Astrocyte (in vitro differentiated cells and primary cell): ENCODE measurements at regions not wholly inside any gene's neighbourhood (a gene's known extent, or its start where the extent isn't known, plus 50 kb on each side); places are given as distances from the start of the nearest gene placed in this dataset.
"Not testable (repeated sequence)": the region's sequence is repeated elsewhere in the genome, so short reads cannot be mapped to it uniquely, and the experiment has no call there.

ENCODE experiments used
- DNase-seq: peaks from one replicate; pipeline ENCODE4 v3.0.0-alpha.2; 2010; ENCODE audit warnings: low read depth
- FAIRE-seq: peaks from 2 replicates; lab custom pipeline; 2011; peaks lifted over from hg19 to GRCh38; lab: Jason Lieb, UNC
- H2AFZ ChIP-seq: 2 replicates; pipeline ENCODE4 v1.6.0; 2012; ENCODE audit warnings: low read depth, low read length, inconsistent platforms
- H3K27ac ChIP-seq: 2 replicates; pipeline ENCODE4 v1.5.1; 2011; ENCODE audit warnings: low read depth, low read length, inconsistent platforms
- H3K27me3 ChIP-seq: 2 replicates; pipeline ENCODE4 v1.6.0; 2011; ENCODE audit warnings: low read length, inconsistent platforms; ENCODE audit not compliant: insufficient read depth
- H3K36me3 ChIP-seq: 2 replicates; pipeline ENCODE4 v1.5.1; 2011; ENCODE audit warnings: low read length, inconsistent platforms; ENCODE audit not compliant: insufficient read depth
- H3K4me1 ChIP-seq: 2 replicates; pipeline ENCODE4 v1.5.1; 2011; ENCODE audit warnings: low read length, inconsistent platforms; ENCODE audit not compliant: insufficient read depth
- H3K4me2 ChIP-seq: 2 replicates; pipeline ENCODE4 v1.6.0; 2012; ENCODE audit warnings: low read length, inconsistent platforms
- H3K4me3 ChIP-seq: 2 replicates; pipeline ENCODE4 v1.5.1; 2011; ENCODE audit warnings: low read depth, mild to moderate bottlenecking, low read length, inconsistent platforms; ENCODE audit not compliant: insufficient read depth
- H3K79me2 ChIP-seq: 2 replicates; pipeline ENCODE4 v1.6.0; 2012; ENCODE audit warnings: mild to moderate bottlenecking, low read length, inconsistent platforms; ENCODE audit not compliant: insufficient read depth
- H3K9ac ChIP-seq: 2 replicates; pipeline ENCODE4 v1.6.0; 2012; ENCODE audit warnings: mild to moderate bottlenecking, low read length, inconsistent platforms
- H3K9me3 ChIP-seq: 2 replicates; pipeline ENCODE4 v1.5.1; 2012; ENCODE audit warnings: low read depth, mild to moderate bottlenecking, low read length, inconsistent platforms; ENCODE audit not compliant: insufficient read depth
- H4K20me1 ChIP-seq: 2 replicates; pipeline ENCODE4 v1.6.0; 2012; ENCODE audit warnings: low read length, inconsistent platforms; ENCODE audit not compliant: insufficient read depth
- H3K27ac Mint-ChIP-seq: one replicate; pipeline ENCODE4 v1.8.0; 2021; ENCODE audit warnings: mild to moderate bottlenecking, mixed read lengths; ENCODE audit not compliant: unreplicated experiment
- H3K27me3 Mint-ChIP-seq: one replicate; pipeline ENCODE4 v1.8.0; 2021; ENCODE audit warnings: low read depth, mixed read lengths; ENCODE audit not compliant: unreplicated experiment
- H3K36me3 Mint-ChIP-seq: one replicate; pipeline ENCODE4 v1.8.0; 2021; ENCODE audit warnings: low read depth, mixed read lengths; ENCODE audit not compliant: unreplicated experiment
- H3K4me1 Mint-ChIP-seq: one replicate; pipeline ENCODE4 v1.8.0; 2021; ENCODE audit warnings: low read depth, mixed read lengths; ENCODE audit not compliant: unreplicated experiment
- H3K4me3 Mint-ChIP-seq: one replicate; pipeline ENCODE4 v1.8.0; 2021; ENCODE audit warnings: mild to moderate bottlenecking, moderate library complexity, mixed read lengths; ENCODE audit not compliant: unreplicated experiment
- H3K9me3 Mint-ChIP-seq: one replicate; pipeline ENCODE4 v1.8.0; 2021; ENCODE audit warnings: mild to moderate bottlenecking, mixed read lengths; ENCODE audit not compliant: unreplicated experiment
- CTCF ChIP-seq: IDR thresholded peaks from 2 replicates; pipeline ENCODE4 v1.5.1; 2011; ENCODE audit warnings: low read depth, mild to moderate bottlenecking, inconsistent platforms, low read length, moderate library complexity; ENCODE audit not compliant: insufficient read depth
- EZH2 ChIP-seq: IDR thresholded peaks from 2 replicates; pipeline ENCODE4 v1.6.1; 2012; ENCODE audit warnings: mild to moderate bottlenecking, low read length, inconsistent platforms; ENCODE audit not compliant: insufficient read depth

GRCh38 chr16:13848795-13849194 is 71.2 kb upstream of the ERCC4 start:
- TF ChIP-seq CTCF (no peak), EZH2 (no peak)
- Histone ChIP-seq H3K4me2 (no peak overlapping the region), H3K4me3 (no peak overlapping the region), H3K27me3 (no peaks in the 10 kb centered on the region), H3K79me2 (no peaks in the 10 kb centered on the region), H2AFZ (no peak overlapping the region), H3K27ac (no peak overlapping the region), H3K4me1 (no peaks in the 10 kb centered on the region), H3K9ac (no peak overlapping the region), H3K36me3 (no peaks in the 10 kb centered on the region), H4K20me1 (no peaks in the 10 kb centered on the region), H3K9me3 (no peaks in the 10 kb centered on the region)
- no peak for FAIRE-seq
- Mint-ChIP-seq H3K27ac (no peak overlapping the region), H3K4me1 (no peaks in the 10 kb centered on the region), H3K36me3 (no peaks in the 10 kb centered on the region), H3K9me3 (peaks cover 6% of the 10 kb centered on the region), H3K27me3 (peaks cover 10% of the 10 kb centered on the region), H3K4me3 (no peak overlapping the region)
- no peak for DNase-seq

- not testable (repeated sequence) for H3K36me3 Mint-ChIP-seq, H3K36me3 ChIP-seq, H2AFZ ChIP-seq, H3K27ac ChIP-seq, H3K4me1 ChIP-seq, H3K27ac Mint-ChIP-seq, H3K4me1 Mint-ChIP-seq, H3K27me3 Mint-ChIP-seq, H4K20me1 ChIP-seq, H3K4me3 ChIP-seq, H3K27me3 ChIP-seq, H3K9me3 ChIP-seq, H3K4me3 Mint-ChIP-seq, H3K4me2 ChIP-seq, H3K79me2 ChIP-seq, DNase-seq, H3K9ac ChIP-seq, FAIRE-seq, H3K9me3 Mint-ChIP-seq
Measured at GRCh38 chr16:13850173-13850572, 69.8 kb upstream of the ERCC4 start.

GRCh38 chr16:13852827-13853226 is 67.1 kb upstream of the ERCC4 start:
- no peaks in the 10 kb centered on the region for H3K79me2 ChIP-seq
- no peak for TF ChIP-seq EZH2
- Mint-ChIP-seq H3K9me3 (no peaks in the 10 kb centered on the region), H3K4me3 (no peak overlapping the region), H3K27me3 (peaks cover 15% of the 10 kb centered on the region), H3K36me3 (no peaks in the 10 kb centered on the region), H3K27ac (no peak overlapping the region), H3K4me1 (no peaks in the 10 kb centered on the region)
- no peaks in the 10 kb centered on the region for H3K36me3 ChIP-seq
- no peaks in the 10 kb centered on the region for H4K20me1 ChIP-seq
- H3K4me2 ChIP-seq: no peak overlapping the region
- DNase-seq: no peak
- no peak for FAIRE-seq
- H3K27me3 ChIP-seq: no peaks in the 10 kb centered on the region
- H3K27ac ChIP-seq: no peak overlapping the region
- H3K4me1 ChIP-seq: no peaks in the 10 kb centered on the region
- no peak overlapping the region for H3K4me3 ChIP-seq
- no peak overlapping the region for H3K9ac ChIP-seq
- H2AFZ ChIP-seq: no peak overlapping the region
- no peaks in the 10 kb centered on the region for H3K9me3 ChIP-seq

- no peak overlapping the region for H3K27ac ChIP-seq
Measured at GRCh38 chr16:13856398-13856797, 63.6 kb upstream of the ERCC4 start.

More at GRCh38 chr16:13856398-13856797, 63.6 kb upstream of the ERCC4 start:
- FAIRE-seq: no peak
- Histone ChIP-seq H3K79me2 (no peaks in the 10 kb centered on the region), H2AFZ (no peak overlapping the region), H3K36me3 (no peaks in the 10 kb centered on the region), H3K9me3 (no peaks in the 10 kb centered on the region), H3K27me3 (no peaks in the 10 kb centered on the region), H3K9ac (no peak overlapping the region), H3K4me3 (no peak overlapping the region), H3K4me1 (no peaks in the 10 kb centered on the region), H4K20me1 (no peaks in the 10 kb centered on the region), H3K4me2 (no peak overlapping the region)
- Mint-ChIP-seq H3K4me3 (no peak overlapping the region), H3K27me3 (peaks cover 15% of the 10 kb centered on the region), H3K4me1 (no peaks in the 10 kb centered on the region), H3K27ac (no peak overlapping the region), H3K36me3 (no peaks in the 10 kb centered on the region), H3K9me3 (no peaks in the 10 kb centered on the region)
- DNase-seq: no peak
- TF ChIP-seq CTCF (no peak), EZH2 (no peak)
